ENCODE measurements at regions not wholly inside any gene's neighbourhood (a gene's known extent, or its start where the extent isn't known, plus 50 kb on each side); places are given as distances from the start of the nearest gene placed in this dataset.

- Histone ChIP-seq H3K27ac (ENCODE audit: low read depth, low read length) (no peak overlapping the region), H3K4me1 (ENCODE audit: control insufficient read depth, insufficient read depth, low read length) (no peaks in the 10 kb centered on the region), H3K36me3 (ENCODE audit: control insufficient read depth, insufficient read depth, low read length) (no peaks in the 10 kb centered on the region), H3K27me3 (ENCODE audit: control insufficient read depth, insufficient read depth, low read length) (no peaks in the 10 kb centered on the region), H3K4me3 (ENCODE audit: low read depth, low read length) (no peak overlapping the region), H3K9me3 (ENCODE audit: control insufficient read depth, insufficient read depth, low read length) (no peaks in the 10 kb centered on the region)
- DNase-seq (ENCODE audit: low read depth in 4 of 6, low spot score in 6 of 6): peak in 4 of 6 donors; percentile 13 to 75 (median 39)
- no CpG with 5 or more reads among the region's 4 CpGs for WGBS (ENCODE audit: insufficient coverage)
Observed at GRCh38 chr9:105842023-105842644, 147.8 kb downstream of the TMEM38B start.

- H3K4me3 ChIP-seq (ENCODE audit: low read depth, low read length): no peak overlapping the region
- H3K4me1 ChIP-seq (ENCODE audit: control insufficient read depth, insufficient read depth, low read length): no peaks in the 10 kb centered on the region
- no peaks in the 10 kb centered on the region for H3K9me3 ChIP-seq (ENCODE audit: control insufficient read depth, insufficient read depth, low read length)
- no peaks in the 10 kb centered on the region for H3K27me3 ChIP-seq (ENCODE audit: control insufficient read depth, insufficient read depth, low read length)
- H3K27ac ChIP-seq (ENCODE audit: low read depth, low read length): no peak overlapping the region
- WGBS (ENCODE audit: insufficient coverage): no CpG with 5 or more reads among the region's 1 CpG
- no peak for DNase-seq (ENCODE audit: low read depth in 4 of 6, low spot score in 6 of 6)
- H3K36me3 ChIP-seq (ENCODE audit: control insufficient read depth, insufficient read depth, low read length): no peaks in the 10 kb centered on the region
Observed at GRCh38 chr9:105846825-105847224, 152.5 kb downstream of the TMEM38B start.

- no peak for DNase-seq (ENCODE audit: low read depth in 4 of 6, low spot score in 6 of 6)
- H3K9me3 ChIP-seq (ENCODE audit: control insufficient read depth, insufficient read depth, low read length): peaks cover 2% of the 10 kb centered on the region
- no CpG with 5 or more reads among the region's 4 CpGs for WGBS (ENCODE audit: insufficient coverage)
- no peak overlapping the region for H3K27ac ChIP-seq (ENCODE audit: low read depth, low read length)
- H3K27me3 ChIP-seq (ENCODE audit: control insufficient read depth, insufficient read depth, low read length): no peaks in the 10 kb centered on the region
- no peaks in the 10 kb centered on the region for H3K4me1 ChIP-seq (ENCODE audit: control insufficient read depth, insufficient read depth, low read length)
- H3K36me3 ChIP-seq (ENCODE audit: control insufficient read depth, insufficient read depth, low read length): no peaks in the 10 kb centered on the region
- H3K4me3 ChIP-seq (ENCODE audit: low read depth, low read length): no peak overlapping the region
Observed at GRCh38 chr9:105850852-105851500, 156.6 kb downstream of the TMEM38B start.

GRCh38 chr9:105854026-105854782 lies 159.9 kb downstream of the TMEM38B start:
- Histone ChIP-seq H3K36me3 (ENCODE audit: control insufficient read depth, insufficient read depth, low read length) (no peaks in the 10 kb centered on the region), H3K4me1 (ENCODE audit: control insufficient read depth, insufficient read depth, low read length) (no peaks in the 10 kb centered on the region), H3K9me3 (ENCODE audit: control insufficient read depth, insufficient read depth, low read length) (peaks cover 2% of the 10 kb centered on the region), H3K27me3 (ENCODE audit: control insufficient read depth, insufficient read depth, low read length) (no peaks in the 10 kb centered on the region), H3K4me3 (ENCODE audit: low read depth, low read length) (no peak overlapping the region), H3K27ac (ENCODE audit: low read depth, low read length) (no peak overlapping the region)
- DNase-seq (ENCODE audit: low read depth in 4 of 6, low spot score in 6 of 6): no peak
- no CpG with 5 or more reads among the region's 1 CpG for WGBS (ENCODE audit: insufficient coverage)

GRCh38 chr9:105854783-105855724 lies 160.7 kb downstream of the TMEM38B start:
- no peak for DNase-seq (ENCODE audit: low read depth in 4 of 6, low spot score in 6 of 6)
- H3K36me3 ChIP-seq (ENCODE audit: control insufficient read depth, insufficient read depth, low read length): no peaks in the 10 kb centered on the region
- H3K27me3 ChIP-seq (ENCODE audit: control insufficient read depth, insufficient read depth, low read length): no peaks in the 10 kb centered on the region
- no CpG with 5 or more reads among the region's 3 CpGs for WGBS (ENCODE audit: insufficient coverage)
- H3K9me3 ChIP-seq (ENCODE audit: control insufficient read depth, insufficient read depth, low read length): peaks cover 2% of the 10 kb centered on the region
- H3K4me3 ChIP-seq (ENCODE audit: low read depth, low read length): no peak overlapping the region
- no peaks in the 10 kb centered on the region for H3K4me1 ChIP-seq (ENCODE audit: control insufficient read depth, insufficient read depth, low read length)
- H3K27ac ChIP-seq (ENCODE audit: low read depth, low read length): no peak overlapping the region

GRCh38 chr9:105855987-105856386 lies 161.6 kb downstream of the TMEM38B start:
- Histone ChIP-seq H3K27me3 (ENCODE audit: control insufficient read depth, insufficient read depth, low read length) (no peaks in the 10 kb centered on the region), H3K4me1 (ENCODE audit: control insufficient read depth, insufficient read depth, low read length) (no peaks in the 10 kb centered on the region), H3K27ac (ENCODE audit: low read depth, low read length) (no peak overlapping the region), H3K9me3 (ENCODE audit: control insufficient read depth, insufficient read depth, low read length) (peaks cover 2% of the 10 kb centered on the region), H3K4me3 (ENCODE audit: low read depth, low read length) (no peak overlapping the region), H3K36me3 (ENCODE audit: control insufficient read depth, insufficient read depth, low read length) (no peaks in the 10 kb centered on the region)
- peak in 1 of 6 donors; percentile 80 for DNase-seq (ENCODE audit: low read depth in 4 of 6, low spot score in 6 of 6)
- WGBS (ENCODE audit: insufficient coverage): no CpG with 5 or more reads among the region's 3 CpGs

GRCh38 chr9:105858006-105858690 lies 163.8 kb downstream of the TMEM38B start:
- DNase-seq (ENCODE audit: low read depth in 4 of 6, low spot score in 6 of 6): no peak

GRCh38 chr9:105858877-105859276 lies 164.5 kb downstream of the TMEM38B start:
- no peak overlapping the region for H3K27ac ChIP-seq (ENCODE audit: low read depth, low read length)
- H3K9me3 ChIP-seq (ENCODE audit: control insufficient read depth, insufficient read depth, low read length): no peaks in the 10 kb centered on the region
- H3K4me1 ChIP-seq (ENCODE audit: control insufficient read depth, insufficient read depth, low read length): no peaks in the 10 kb centered on the region
- H3K36me3 ChIP-seq (ENCODE audit: control insufficient read depth, insufficient read depth, low read length): no peaks in the 10 kb centered on the region
- H3K27me3 ChIP-seq (ENCODE audit: control insufficient read depth, insufficient read depth, low read length): no peaks in the 10 kb centered on the region
- no peak for DNase-seq (ENCODE audit: low read depth in 4 of 6, low spot score in 6 of 6)
- no peak overlapping the region for H3K4me3 ChIP-seq (ENCODE audit: low read depth, low read length)

More at GRCh38 chr9:105858006-105858690, 163.8 kb downstream of the TMEM38B start:
- Histone ChIP-seq H3K9me3 (ENCODE audit: control insufficient read depth, insufficient read depth, low read length) (no peaks in the 10 kb centered on the region), H3K4me1 (ENCODE audit: control insufficient read depth, insufficient read depth, low read length) (no peaks in the 10 kb centered on the region), H3K36me3 (ENCODE audit: control insufficient read depth, insufficient read depth, low read length) (no peaks in the 10 kb centered on the region), H3K4me3 (ENCODE audit: low read depth, low read length) (no peak overlapping the region), H3K27ac (ENCODE audit: low read depth, low read length) (no peak overlapping the region), H3K27me3 (ENCODE audit: control insufficient read depth, insufficient read depth, low read length) (no peaks in the 10 kb centered on the region)
- WGBS (ENCODE audit: insufficient coverage): no CpG with 5 or more reads among the region's 1 CpG

All from spinal cord (tissue), 9 donors.